Dermis microvascular lymphatic vessel endothelial cell (primary cell): ENCODE measurements at regions not wholly inside any gene's neighbourhood (a gene's known extent, or its start where the extent isn't known, plus 50 kb on each side); places are given as distances from the start of the nearest gene placed in this dataset.

Experiments used
- DNase-seq, 2 donors: peaks; one replicate each; pipeline versions ENCODE4 v3.0.0 to v3.0.0-alpha.2; 2010; ENCODE audit warnings: low read depth in 2 of 2

DNA sequence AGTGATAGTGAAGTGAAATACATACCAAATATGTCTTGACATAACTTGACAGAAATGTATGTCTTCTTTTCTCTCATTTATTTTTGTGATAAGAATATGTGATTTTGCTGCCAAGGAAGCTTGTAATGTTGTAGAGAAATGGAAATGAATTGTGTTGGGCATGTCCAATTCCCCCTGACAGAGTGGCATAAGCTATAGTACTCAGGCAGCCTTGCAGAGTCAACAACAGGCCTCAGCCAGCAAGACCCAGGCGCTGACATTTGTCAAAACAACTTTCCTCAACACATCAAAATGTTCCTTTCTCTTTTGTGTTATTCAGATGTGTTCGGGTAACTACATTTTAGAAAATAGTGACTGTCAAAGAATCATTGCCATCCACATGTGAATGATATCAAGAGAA lies 538.1 kb upstream of the ATP11B start:
- no peak for DNase-seq

GRCh38 chr3:182257361-182257760 lies 535.9 kb upstream of the ATP11B start:
- DNase-seq = no peak

- peak; percentile 5 to 27 for DNase-seq
Measured at GRCh38 chr3:182258538-182259177, 534.6 kb upstream of the ATP11B start.

GRCh38 chr3:182259579-182259978 lies 533.7 kb upstream of the ATP11B start:
- DNase-seq = no peak

DNA sequence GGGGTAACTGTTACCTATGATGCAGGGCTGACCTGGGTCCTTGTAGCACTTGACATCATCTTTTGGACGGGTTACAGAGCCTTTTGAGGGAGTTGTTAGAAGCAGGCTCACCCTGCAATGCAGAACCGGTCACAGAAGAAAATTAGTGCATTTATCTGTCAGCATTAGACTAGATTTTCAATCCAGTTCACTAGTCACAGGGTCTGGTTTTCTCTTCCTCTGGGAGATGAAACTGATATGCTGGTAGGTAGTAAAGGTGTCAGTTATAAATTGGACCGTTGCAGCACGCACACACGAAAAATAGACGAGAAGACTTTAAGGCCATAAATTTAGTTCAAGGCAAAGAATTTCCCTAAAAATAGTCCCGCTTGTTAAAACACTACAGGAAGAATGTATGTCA lies 532.3 kb upstream of the ATP11B start:
- DNase-seq = no peak

DNA sequence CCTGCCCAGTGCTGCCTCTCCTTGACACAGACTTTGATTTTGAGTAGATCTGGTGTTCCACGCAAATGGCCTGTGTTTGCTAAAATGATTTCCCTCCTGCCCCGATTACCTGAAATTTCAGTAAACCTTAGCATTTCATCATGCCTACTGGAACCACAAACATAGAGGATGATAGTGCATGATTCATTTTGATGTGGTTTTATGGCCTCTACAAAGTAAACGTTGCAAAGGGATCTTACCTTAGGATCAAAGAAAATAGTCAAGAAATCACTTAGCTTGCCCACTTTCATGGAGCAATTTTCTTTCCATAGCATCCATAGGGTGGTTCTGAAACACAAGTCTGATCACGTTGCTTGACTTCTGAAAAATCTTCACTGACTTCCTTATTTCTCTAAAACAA lies 524.6 kb upstream of the ATP11B start:
- DNase-seq = no peak

- DNase-seq = no peak
Measured at GRCh38 chr3:182276512-182276911, 516.8 kb upstream of the ATP11B start.

GRCh38 chr3:182284793-182285192 lies 508.5 kb upstream of the ATP11B start:
- no peak for DNase-seq

DNA sequence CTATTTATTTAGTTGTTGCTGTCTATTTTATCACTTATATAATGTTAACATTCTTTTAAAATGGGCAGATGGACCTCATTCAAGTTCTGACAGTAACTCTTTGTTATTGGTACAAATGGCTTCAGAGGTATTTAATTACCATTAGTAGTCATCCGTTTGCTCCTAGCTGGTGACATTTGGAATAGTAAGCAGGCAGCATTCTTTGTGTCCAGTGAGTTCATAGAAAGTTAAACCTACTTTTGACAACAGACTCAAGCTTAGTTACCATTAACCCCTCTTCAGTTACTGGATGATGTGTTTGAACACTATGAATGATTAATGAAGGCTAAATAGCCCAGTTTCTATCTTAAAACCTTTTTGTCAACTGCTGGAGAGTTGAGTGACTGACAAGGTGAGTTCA lies 500.7 kb upstream of the ATP11B start:
- no peak for DNase-seq

DNA sequence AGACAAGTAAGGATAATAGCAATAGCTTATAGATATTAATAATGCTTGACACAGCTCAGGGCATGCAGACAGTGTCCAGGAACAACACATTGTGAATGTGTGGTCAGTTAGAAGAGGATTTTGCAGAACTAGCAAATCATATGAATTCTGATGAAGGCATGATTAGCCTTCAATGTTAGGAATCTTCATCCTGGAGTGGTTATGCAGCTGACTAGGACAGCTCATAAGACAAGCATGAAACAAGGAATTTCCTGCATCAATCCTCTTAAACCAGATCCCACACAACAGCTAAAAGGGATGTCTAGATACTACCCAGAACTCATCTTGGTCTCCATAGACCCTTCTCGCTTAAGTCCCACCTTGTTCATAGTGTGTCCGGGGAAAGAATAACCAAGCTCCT lies 499.0 kb upstream of the ATP11B start:
- DNase-seq = no peak

GRCh38 chr3:182294696-182295095 lies 498.6 kb upstream of the ATP11B start:
- no peak for DNase-seq

DNA sequence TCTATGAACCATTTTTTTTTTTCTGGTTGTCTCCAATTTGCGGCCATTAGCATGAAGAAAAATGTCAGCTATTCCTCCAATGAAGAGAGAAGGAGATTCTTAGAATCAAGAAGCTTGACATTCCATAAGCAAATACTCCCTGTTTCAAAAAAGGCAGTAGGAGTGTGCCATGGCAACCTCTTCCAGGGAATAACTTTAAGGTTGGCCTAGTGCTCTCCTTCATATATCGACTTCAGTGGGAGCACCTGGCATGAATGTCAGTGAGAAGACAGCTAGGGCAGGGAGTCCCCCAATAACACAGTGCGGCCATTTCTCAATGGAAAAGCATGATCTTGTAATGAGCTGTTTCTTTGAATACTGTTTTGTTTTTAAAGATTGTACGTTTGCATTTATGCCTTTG lies 493.0 kb upstream of the ATP11B start:
- DNase-seq = no peak

DNA sequence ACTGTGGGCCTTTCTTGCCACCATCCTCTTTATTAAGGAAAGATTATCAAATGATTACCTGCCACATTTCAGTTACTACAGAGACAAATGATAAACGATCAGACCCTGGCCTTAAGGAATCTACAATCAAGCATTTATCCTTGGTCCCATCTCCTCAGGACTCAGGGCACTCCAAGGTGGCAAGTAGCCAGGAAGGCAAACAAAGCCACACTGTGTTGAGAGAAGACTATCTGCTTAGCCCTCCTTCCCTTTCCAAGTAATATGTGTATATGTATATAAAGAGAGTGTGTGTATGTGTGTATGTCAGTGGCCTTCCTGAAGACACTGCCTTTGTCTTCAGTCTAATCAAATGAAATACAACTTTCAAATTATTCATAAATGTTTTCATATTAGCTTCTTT lies 490.1 kb upstream of the ATP11B start:
- no peak for DNase-seq

DNA sequence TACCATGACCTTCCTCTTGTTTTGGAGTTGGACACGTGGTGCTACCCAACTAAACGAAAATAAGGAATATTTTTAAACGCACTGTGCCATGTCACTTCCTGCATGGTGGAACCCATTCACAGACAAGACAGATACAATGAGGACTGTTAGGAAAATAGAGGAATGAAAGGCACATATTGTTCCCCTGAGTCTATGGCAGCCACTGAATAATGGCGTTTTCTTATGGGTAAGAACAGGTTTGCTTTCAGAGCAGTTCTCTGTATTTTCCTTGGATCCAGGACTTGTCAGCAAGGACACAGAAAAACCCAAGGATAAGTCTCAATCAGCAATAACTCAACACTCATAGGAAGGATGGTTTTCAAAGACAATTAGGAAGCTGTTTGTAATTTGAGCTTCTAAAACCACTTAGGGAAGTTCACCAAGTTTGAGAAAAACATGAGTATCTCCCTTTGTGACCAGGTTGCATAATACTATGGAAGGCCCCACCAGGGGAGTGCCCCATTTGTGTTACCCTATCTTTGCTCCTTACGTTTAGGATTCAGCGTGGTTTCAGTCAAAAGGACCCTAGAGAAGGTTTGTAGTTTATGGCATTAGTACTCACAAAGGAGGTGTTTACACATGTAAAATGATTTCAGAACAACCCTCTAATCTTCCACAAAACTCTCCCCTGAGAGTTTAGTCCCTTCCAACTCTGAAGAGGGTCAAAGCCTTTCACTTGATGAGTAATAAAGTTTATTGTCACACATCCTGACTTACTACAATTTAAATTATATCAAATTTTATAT lies 487.2 kb upstream of the ATP11B start:
- no peak for DNase-seq

- no peak for DNase-seq
Measured at GRCh38 chr3:182308328-182308727, 485.0 kb upstream of the ATP11B start.

- DNase-seq = no peak
Measured at GRCh38 chr3:182309120-182309519, 484.2 kb upstream of the ATP11B start.

DNA sequence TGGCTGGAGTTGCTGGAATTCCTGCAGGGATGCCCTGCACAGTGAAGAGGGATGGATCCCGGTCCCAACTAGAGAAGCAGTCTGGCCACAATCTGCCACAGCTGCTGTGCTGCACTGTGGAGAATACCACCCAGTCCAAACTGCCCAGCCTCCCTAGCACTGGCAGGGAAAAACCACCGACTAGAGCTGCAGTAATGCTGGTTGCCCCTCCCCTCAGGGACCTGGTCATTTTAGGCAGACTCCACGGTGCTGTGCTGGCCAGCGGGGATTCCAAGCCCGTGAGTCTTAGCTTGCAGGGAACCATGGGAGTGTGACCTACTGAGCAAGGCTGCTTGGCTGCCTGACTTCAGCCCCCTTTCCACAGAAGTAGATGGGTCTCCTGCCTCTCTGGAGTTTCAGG lies 478.0 kb upstream of the ATP11B start:
- DNase-seq = no peak

DNA sequence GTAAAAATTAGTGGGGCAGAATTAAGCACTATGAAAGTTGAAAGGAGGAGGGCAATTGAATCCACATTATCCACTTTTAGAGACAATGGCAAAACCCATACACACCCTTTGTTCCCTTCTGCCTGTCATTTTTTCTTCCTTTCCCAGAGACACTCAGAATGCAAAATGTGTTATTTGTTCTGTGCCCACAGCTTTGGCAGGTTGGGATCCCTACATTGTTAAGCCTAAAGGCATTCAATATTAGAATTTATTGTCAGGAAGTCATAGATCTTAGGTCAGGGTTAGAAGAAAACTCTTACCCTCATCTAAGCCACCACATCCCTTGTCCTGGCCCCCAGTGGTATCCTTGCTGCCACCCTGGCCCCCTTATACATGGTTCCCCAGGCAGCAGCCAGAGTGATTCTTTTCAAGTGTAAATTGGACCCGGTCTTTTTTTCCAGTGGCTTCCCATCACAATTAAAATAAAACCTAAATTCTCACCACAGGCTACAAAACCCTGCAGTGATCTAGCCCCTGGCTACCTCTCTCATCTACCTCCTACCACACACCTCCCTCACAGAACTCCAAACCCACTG lies 470.1 kb upstream of the ATP11B start:
- DNase-seq = no peak

- DNase-seq = no peak
Measured at GRCh38 chr3:182323898-182324297, 469.4 kb upstream of the ATP11B start.

- no peak for DNase-seq
Measured at GRCh38 chr3:182325213-182325950, 467.9 kb upstream of the ATP11B start.

DNA sequence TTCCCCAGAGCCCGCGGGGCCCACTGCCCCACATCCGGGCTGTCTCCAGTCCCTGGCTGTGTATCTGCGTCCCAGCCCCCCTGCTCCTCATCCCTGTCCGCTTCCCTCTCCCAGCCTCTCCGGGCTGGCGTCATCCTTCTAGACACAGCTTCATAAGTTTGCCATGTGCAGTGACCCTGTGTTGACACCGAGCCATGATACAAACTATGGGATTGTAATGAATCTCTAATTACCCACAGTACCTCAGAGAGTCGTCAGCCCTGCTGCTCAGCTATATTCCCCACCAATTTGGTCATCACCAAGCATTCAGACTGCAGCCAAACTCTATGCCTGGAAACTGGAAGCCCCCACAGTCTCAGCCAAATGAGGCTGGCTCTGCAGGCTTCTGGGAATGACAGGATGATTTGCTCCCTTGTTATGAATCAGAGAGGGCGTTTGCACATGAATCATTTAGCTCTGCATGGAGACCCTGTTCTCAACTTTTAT lies 466.1 kb upstream of the ATP11B start:
- DNase-seq = no peak

DNA sequence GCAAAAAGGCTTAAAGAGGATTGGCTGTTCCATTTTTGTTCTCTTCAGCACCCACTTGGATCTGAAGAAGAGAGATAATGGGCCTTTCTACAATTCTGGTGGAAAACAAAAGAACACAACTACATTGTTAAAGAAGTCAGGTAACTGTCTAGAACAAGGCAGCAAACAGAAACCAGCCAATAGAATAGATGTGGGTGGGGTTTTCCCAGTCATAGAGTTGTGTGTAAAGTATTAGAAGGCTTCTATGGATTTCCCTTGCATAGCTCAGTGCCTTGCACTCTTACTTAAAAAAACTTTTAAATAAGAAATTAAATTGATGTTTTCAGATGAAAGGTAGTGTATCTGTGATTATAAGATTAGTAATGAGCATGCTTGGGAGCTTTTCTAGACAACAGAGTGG lies 462.7 kb upstream of the ATP11B start:
- no peak for DNase-seq
